ENCODE measurements at regions not wholly inside any gene's neighbourhood (a gene's known extent, or its start where the extent isn't known, plus 50 kb on each side); places are given as distances from the start of the nearest gene placed in this dataset.

DNA sequence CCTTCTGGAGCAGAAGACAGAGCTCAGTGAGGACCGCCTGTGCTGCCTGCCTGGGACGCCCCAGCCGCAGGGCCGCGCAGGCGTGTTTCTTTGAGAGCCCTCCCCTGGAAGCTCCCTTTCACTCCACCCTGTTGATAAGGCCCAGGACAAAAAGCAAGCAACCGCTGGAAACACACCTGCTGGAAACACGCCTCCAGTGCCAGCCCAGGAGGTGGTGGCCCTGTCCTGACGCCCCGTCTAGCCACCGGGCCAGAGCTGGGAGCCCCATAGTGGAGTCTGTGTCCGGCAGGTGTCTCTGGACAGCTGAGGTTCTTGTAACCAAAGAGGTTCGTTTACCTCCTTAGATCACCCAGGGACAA lies 173.8 kb downstream of the KATNAL1 start:
- TF ChIP-seq CTCF (IDR thresholded peaks at IDR 0.05; ENCODE audit: borderline replicate concordance, extremely low read depth, low read length, poor library complexity, severe bottlenecking), result no peak
- TF ChIP-seq EZH2 (IDR thresholded peaks at IDR 0.05; ENCODE audit: borderline replicate concordance, low read depth, low read length, severe bottlenecking), result no peak
